Astrocyte of the spinal cord (primary cell): ENCODE measurements at regions not wholly inside any gene's neighbourhood (a gene's known extent, or its start where the extent isn't known, plus 50 kb on each side); places are given as distances from the start of the nearest gene placed in this dataset.

ENCODE experiments used
- DNase-seq: peaks from one replicate; pipeline ENCODE4 v3.0.0; 2011; ENCODE audit warnings: low read depth, low spot score
- H3K4me3 ChIP-seq: 2 replicates; pipeline ENCODE4 v1.5.1; 2011; ENCODE audit warnings: low read depth, mild to moderate bottlenecking, low read length, moderate library complexity
- in situ Hi-C: cut with HindIII; loops from 2 replicates; pipeline ENCODE4 v1.10.0; 2017; ENCODE audit warnings: low sequenced_read_pairs
- TF ChIP-seq, protein P1 (sequence below): IDR thresholded peaks from 2 replicates; pipeline ENCODE4 v1.5.1; 2012; ENCODE audit warnings: low read depth, mild to moderate bottlenecking, low read length, inconsistent platforms

DNA sequence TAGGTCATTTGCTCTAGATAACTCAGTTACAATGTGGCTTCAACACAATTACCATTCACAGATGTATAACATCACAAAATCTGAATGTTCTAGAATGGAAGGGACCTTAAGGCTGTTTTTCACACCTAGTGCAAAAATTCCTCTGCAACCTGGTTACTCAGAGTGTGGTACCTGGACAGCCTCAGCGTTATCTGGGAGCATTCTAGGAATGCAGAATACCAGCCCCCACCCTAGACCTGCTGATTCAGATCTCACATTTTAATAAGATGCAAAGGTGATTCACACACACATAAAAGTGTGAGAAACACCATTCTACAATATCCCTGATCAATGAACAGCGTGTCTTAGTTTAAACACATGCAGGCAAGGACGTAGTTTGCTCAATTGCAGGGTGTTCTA is 233.1 kb downstream of the TDRD15 start:
- no peak overlapping the region for H3K4me3 ChIP-seq
- in situ Hi-C loops: no loop called here
- TF ChIP-seq, protein P1, sequence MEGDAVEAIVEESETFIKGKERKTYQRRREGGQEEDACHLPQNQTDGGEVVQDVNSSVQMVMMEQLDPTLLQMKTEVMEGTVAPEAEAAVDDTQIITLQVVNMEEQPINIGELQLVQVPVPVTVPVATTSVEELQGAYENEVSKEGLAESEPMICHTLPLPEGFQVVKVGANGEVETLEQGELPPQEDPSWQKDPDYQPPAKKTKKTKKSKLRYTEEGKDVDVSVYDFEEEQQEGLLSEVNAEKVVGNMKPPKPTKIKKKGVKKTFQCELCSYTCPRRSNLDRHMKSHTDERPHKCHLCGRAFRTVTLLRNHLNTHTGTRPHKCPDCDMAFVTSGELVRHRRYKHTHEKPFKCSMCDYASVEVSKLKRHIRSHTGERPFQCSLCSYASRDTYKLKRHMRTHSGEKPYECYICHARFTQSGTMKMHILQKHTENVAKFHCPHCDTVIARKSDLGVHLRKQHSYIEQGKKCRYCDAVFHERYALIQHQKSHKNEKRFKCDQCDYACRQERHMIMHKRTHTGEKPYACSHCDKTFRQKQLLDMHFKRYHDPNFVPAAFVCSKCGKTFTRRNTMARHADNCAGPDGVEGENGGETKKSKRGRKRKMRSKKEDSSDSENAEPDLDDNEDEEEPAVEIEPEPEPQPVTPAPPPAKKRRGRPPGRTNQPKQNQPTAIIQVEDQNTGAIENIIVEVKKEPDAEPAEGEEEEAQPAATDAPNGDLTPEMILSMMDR: no peak
- no peak for DNase-seq

DNA sequence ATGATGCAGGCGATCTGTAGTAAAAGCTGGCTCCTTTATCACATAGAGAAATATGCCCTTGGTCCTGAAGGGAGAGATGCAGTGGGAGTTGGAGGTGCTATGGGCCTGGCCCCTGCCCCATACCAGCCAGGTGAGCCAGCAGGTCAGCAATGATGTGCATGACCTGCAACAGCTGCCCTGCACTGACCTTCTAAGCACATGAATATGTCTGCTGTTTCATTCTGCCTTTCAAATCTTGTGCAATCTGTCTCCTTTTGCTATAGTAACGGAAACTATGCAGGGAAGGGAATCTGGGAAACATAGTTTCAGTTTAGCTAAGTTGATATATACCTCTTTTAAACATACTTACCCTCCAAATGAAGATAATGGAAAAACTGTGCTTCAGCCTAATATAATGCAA is 235.2 kb downstream of the TDRD15 start:
- DNase-seq: no peak
- no peak overlapping the region for H3K4me3 ChIP-seq
- in situ Hi-C loops: no loop called here
- TF ChIP-seq, protein P1: no peak

DNA sequence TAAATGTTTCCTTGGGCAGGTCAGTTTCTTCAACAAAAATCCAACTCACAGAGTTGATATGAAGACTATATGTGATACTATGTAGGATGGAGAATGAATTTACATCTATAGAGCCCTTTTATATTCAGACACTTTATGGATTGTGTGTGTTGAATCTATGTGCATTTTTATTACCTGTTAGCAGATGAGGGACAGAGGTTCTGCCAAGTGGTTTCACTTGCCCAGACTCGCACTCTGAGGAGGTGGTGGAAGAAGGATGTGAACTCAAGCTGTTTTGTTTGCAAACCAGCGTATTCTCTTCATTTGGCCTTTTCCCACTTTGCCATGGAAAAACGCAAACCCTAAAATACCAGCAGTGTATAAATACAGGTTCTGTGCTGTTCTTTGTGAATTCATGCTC is 237.6 kb downstream of the TDRD15 start:
- no peak overlapping the region for H3K4me3 ChIP-seq
- in situ Hi-C loops: no loop called here
- no peak for DNase-seq
- TF ChIP-seq, protein P1: no peak

DNA sequence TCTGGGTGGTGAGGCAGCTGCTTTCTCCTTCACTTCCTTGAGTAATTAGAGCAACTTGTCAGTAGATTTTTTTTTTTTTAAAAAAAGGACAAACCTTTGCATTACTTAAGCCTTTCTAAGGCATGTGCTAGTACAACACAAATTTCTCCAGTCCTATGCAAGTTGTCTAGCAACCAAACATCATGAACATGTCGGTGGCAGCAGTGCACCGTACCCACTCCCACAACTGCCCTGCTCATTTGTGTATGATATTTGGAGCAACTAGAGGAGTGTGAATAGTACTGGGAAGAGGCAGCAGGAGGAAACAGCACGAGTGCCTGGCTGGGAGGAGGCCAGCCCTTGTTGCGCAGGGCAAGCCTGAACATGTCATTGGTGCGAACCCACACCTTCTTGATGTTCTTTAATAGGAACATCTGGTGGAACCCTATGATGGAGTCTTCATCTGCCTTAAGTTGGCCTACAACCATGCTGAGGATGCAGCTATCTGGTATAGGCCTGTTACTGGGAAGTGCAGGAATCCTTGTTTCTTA is 238.3 kb downstream of the TDRD15 start:
- in situ Hi-C loops: no loop called here
- no peak overlapping the region for H3K4me3 ChIP-seq
- DNase-seq: no peak
- TF ChIP-seq, protein P1: no peak

DNA sequence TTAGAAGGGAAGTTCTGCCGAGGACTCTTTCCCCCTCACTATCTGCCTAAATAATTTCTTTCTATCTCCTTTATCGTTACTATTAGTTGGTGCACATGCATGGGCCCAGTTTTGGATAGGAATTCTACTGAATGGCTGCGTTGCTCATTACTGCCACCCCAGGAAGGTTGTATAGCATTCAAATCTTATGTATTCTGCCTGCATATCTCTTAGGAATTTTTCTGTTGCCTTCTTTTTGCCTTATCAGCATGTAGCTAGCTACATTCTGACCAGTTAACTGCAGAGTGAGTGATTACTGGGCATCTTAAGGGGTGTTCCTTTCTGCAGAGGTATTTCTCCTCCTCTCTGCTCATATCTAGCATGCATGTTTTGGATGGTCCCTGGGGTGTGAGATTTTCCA is 239.6 kb downstream of the TDRD15 start:
- H3K4me3 ChIP-seq: no peak overlapping the region
- no peak for DNase-seq
- TF ChIP-seq, protein P1: no peak
- in situ Hi-C loops: no loop called here

DNA sequence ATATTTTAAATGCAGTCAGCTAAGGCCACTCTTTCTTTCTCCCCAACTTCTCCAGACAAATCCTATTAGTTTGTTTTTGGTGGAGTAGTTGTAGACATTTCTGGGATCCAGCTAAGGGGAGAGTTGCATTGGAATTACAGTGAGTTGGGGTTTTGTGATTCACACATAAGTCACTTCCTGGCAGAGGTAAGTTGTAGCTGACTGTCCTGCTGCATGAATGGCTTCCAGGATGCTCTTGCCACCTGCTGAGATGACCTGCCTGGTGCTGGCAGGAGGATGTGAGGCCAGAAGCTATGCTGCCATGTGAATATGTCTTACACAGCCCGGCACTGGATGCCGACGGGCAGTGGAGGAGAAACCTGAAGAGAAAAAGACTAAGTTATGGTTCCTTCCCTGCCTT is 243.7 kb downstream of the TDRD15 start:
- DNase-seq: peak; percentile 41
- no peak overlapping the region for H3K4me3 ChIP-seq
- TF ChIP-seq, protein P1: no peak
- in situ Hi-C loops: no loop called here

DNA sequence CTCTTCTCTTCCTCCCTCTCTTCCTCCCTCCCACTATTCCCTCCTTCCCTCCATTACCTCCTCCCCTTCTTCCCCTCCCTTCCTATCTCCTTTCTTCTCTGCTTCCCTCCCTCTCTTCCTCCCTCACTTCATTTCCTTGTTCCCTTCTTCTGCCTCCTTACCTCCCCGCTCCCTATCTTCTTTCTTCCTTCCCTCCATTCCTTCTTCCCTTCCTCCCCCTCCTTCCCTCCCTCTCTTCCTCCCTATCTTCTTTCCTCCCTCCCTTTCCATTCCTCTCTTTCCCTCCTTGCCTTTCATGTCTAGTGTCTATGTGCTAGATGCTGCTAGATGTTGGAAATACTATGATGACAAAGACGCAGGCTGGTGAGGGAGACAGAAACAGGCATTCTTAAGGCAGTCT is 246.0 kb downstream of the TDRD15 start:
- TF ChIP-seq, protein P1: no peak

More for the DNA sequence above, 246.0 kb downstream of the TDRD15 start:
- in situ Hi-C loops: no loop called here
- DNase-seq: no peak
- H3K4me3 ChIP-seq: no peak overlapping the region
